Liver (tissue), 8 donors: ENCODE measurements at regions not wholly inside any gene's neighbourhood (a gene's known extent, or its start where the extent isn't known, plus 50 kb on each side); places are given as distances from the start of the nearest gene placed in this dataset.

ENCODE experiments used
- DNase-seq: peaks from one replicate; pipeline ENCODE4 v3.0.0-alpha.2; 2017; ENCODE audit warnings: low spot score
- H3K27ac ChIP-seq, 2 donors: one replicate each; pipeline ENCODE4 v1.7.0; 2013; ENCODE audit warnings: inconsistent platforms in 2 of 2, low read length in 2 of 2, control low read depth in 1 of 2, low read depth in 1 of 2, mild to moderate bottlenecking in 1 of 2
- H3K27me3 ChIP-seq, 4 donors: one replicate each; pipeline versions ENCODE4 v1.6.1 to v1.7.0; 2013; ENCODE audit warnings: low read length in 3 of 4, inconsistent platforms in 1 of 4, mild to moderate bottlenecking in 1 of 4, moderate library complexity in 1 of 4; ENCODE audit not compliant: control insufficient read depth in 4 of 4, insufficient read depth in 4 of 4
- H3K36me3 ChIP-seq, 4 donors: one replicate each; pipeline versions ENCODE4 v1.6.1 to v1.7.0; 2013; ENCODE audit warnings: low read length in 3 of 4, mild to moderate bottlenecking in 3 of 4, low read depth in 1 of 4, moderate library complexity in 1 of 4; ENCODE audit not compliant: control insufficient read depth in 4 of 4, insufficient read depth in 3 of 4
- H3K4me1 ChIP-seq, 4 donors: one replicate each; pipeline versions ENCODE4 v1.6.1 to v1.7.0; 2013; ENCODE audit warnings: low read length in 3 of 4, mild to moderate bottlenecking in 3 of 4, moderate library complexity in 1 of 4; ENCODE audit not compliant: control insufficient read depth in 4 of 4, insufficient read depth in 4 of 4
- H3K4me3 ChIP-seq, 3 donors: one replicate each; pipeline versions ENCODE4 v1.6.1 to v1.7.0; 2013; ENCODE audit warnings: low read length in 3 of 3, control low read depth in 1 of 3, low read depth in 1 of 3, mild to moderate bottlenecking in 1 of 3
- H3K9ac ChIP-seq, 2 donors: one replicate each; pipeline ENCODE4 v1.7.0; 2013; ENCODE audit warnings: low read length in 2 of 2, mild to moderate bottlenecking in 2 of 2, moderate library complexity in 2 of 2, control low read depth in 1 of 2, low read depth in 1 of 2
- H3K9me3 ChIP-seq, 4 donors: one replicate each; pipeline versions ENCODE4 v1.6.1 to v1.7.0; 2013; ENCODE audit warnings: low read length in 3 of 4; ENCODE audit not compliant: control insufficient read depth in 4 of 4
- EGR1 ChIP-seq, 2 donors: IDR thresholded peaks; 2 replicates each; pipeline ENCODE4 v1.6.1; 2016 to 2018; ENCODE audit warnings: antibody characterized with exemption in 2 of 2, low read depth in 2 of 2
- FOXA1 ChIP-seq: IDR thresholded peaks from 2 replicates; pipeline ENCODE4 v1.6.1; 2016; ENCODE audit warnings: antibody characterized with exemption
- FOXA2 ChIP-seq: IDR thresholded peaks from 2 replicates; pipeline ENCODE4 v1.6.1; 2016; ENCODE audit warnings: antibody characterized with exemption
- HNF4G ChIP-seq: IDR thresholded peaks from 2 replicates; pipeline ENCODE4 v1.6.1; 2016; ENCODE audit warnings: antibody characterized with exemption
- JUND ChIP-seq, 2 donors: IDR thresholded peaks; 2 replicates each; pipeline ENCODE4 v1.6.1; 2016; ENCODE audit warnings: antibody characterized with exemption in 2 of 2
- RAD21 ChIP-seq, 2 donors: IDR thresholded peaks; 2 replicates each; pipeline ENCODE4 v1.6.1; 2016; ENCODE audit warnings: antibody characterized with exemption in 2 of 2, mild to moderate bottlenecking in 2 of 2
- RXRA ChIP-seq, 2 donors: IDR thresholded peaks; 2 replicates each; pipeline ENCODE4 v1.6.1; 2017 to 2018; ENCODE audit warnings: antibody characterized with exemption in 2 of 2, mild to moderate bottlenecking in 1 of 2
- SP1 ChIP-seq: IDR thresholded peaks from 2 replicates; pipeline ENCODE4 v1.6.1; 2018; ENCODE audit warnings: antibody characterized with exemption, mild to moderate bottlenecking
- TAF1 ChIP-seq: conservative IDR thresholded peaks from 2 replicates; pipeline ENCODE4 v1.6.1; 2016; ENCODE audit warnings: antibody characterized with exemption, mild to moderate bottlenecking
- YY1 ChIP-seq: IDR thresholded peaks from 2 replicates; pipeline ENCODE4 v1.6.1; 2016; ENCODE audit warnings: antibody characterized with exemption, mild to moderate bottlenecking
- WGBS: extraction: QIAGEN DNeasy Blood & Tissue Kit; methylation state at CpG from one replicate; pipeline ENCODE4 v1.1.7; 2013; 5-methylcytosine and 5-hydroxymethylcytosine counted together
- TF ChIP-seq, protein P1 (sequence below): fragments of 150-350 bp; IDR thresholded peaks from 2 replicates; pipeline ENCODE4 v1.5.1; 2017; ENCODE audit warnings: improper control_type of control experiment, low read depth, low read length; ENCODE audit not compliant: missing input control
- TF ChIP-seq, protein P2 (sequence below): IDR thresholded peaks from 2 replicates; pipeline ENCODE4 v1.6.1; 2016; ENCODE audit warnings: antibody characterized with exemption, mild to moderate bottlenecking
- TF ChIP-seq, protein P3 (sequence below): IDR thresholded peaks from 2 replicates; pipeline ENCODE4 v1.6.1; 2016; ENCODE audit warnings: antibody characterized with exemption
- donor health status: healthy.
- donor health status: healthy.
- donor health status: healthy.
- donor health status: healthy.
- donor health status: healthy.

DNA sequence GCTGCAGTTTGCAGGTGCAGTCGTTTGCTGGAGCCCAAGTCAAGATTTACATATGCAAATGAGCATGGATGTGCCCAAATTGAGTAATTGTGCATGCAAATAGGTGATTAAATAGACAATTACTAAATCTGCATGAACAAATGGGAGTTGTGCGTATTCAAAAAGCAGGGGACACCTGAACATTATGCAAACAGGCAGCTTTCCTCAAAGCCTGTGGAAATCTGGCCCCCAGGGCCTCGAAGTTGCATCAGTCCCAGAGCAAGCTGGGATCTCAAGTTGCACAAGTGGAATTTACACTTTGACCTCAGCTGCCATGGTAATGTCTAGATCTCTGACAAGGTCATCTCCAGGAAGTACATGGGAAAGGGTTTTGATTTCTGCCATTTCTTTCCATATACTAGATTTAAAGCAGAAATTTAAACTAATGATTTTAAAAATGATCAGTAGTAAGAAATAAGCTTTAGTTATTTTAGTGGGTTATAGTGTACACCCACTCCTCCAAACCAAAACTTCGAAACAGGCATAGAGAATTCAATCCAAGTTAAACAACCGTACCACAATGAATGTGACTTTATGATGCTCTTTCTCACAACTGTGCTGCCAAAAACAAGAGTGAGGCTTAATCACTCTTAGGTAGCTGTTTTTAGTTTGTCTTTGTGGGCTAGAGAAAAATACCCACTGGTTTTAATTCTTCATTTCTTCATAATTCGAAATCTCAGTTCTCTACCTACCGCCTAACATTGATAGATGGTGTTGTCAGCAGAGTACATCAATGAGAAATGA lies 110.7 kb downstream of the RND3 start (continued):
- TF ChIP-seq, protein P1, sequence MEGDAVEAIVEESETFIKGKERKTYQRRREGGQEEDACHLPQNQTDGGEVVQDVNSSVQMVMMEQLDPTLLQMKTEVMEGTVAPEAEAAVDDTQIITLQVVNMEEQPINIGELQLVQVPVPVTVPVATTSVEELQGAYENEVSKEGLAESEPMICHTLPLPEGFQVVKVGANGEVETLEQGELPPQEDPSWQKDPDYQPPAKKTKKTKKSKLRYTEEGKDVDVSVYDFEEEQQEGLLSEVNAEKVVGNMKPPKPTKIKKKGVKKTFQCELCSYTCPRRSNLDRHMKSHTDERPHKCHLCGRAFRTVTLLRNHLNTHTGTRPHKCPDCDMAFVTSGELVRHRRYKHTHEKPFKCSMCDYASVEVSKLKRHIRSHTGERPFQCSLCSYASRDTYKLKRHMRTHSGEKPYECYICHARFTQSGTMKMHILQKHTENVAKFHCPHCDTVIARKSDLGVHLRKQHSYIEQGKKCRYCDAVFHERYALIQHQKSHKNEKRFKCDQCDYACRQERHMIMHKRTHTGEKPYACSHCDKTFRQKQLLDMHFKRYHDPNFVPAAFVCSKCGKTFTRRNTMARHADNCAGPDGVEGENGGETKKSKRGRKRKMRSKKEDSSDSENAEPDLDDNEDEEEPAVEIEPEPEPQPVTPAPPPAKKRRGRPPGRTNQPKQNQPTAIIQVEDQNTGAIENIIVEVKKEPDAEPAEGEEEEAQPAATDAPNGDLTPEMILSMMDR: no peak
- TF ChIP-seq EGR1 (IDR thresholded peaks at IDR 0.05; ENCODE audit: low read depth in 2 of 2) (no peak), TAF1 (no peak), JUND (IDR thresholded peaks at IDR 0.05) (peak; percentile 60 to 73), RXRA (IDR thresholded peaks at IDR 0.05) (peak; percentile 81 to 84), YY1 (peak; percentile 56), SP1 (peak; percentile 78)
- TF ChIP-seq, protein P2, sequence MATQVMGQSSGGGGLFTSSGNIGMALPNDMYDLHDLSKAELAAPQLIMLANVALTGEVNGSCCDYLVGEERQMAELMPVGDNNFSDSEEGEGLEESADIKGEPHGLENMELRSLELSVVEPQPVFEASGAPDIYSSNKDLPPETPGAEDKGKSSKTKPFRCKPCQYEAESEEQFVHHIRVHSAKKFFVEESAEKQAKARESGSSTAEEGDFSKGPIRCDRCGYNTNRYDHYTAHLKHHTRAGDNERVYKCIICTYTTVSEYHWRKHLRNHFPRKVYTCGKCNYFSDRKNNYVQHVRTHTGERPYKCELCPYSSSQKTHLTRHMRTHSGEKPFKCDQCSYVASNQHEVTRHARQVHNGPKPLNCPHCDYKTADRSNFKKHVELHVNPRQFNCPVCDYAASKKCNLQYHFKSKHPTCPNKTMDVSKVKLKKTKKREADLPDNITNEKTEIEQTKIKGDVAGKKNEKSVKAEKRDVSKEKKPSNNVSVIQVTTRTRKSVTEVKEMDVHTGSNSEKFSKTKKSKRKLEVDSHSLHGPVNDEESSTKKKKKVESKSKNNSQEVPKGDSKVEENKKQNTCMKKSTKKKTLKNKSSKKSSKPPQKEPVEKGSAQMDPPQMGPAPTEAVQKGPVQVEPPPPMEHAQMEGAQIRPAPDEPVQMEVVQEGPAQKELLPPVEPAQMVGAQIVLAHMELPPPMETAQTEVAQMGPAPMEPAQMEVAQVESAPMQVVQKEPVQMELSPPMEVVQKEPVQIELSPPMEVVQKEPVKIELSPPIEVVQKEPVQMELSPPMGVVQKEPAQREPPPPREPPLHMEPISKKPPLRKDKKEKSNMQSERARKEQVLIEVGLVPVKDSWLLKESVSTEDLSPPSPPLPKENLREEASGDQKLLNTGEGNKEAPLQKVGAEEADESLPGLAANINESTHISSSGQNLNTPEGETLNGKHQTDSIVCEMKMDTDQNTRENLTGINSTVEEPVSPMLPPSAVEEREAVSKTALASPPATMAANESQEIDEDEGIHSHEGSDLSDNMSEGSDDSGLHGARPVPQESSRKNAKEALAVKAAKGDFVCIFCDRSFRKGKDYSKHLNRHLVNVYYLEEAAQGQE: no peak

DNA sequence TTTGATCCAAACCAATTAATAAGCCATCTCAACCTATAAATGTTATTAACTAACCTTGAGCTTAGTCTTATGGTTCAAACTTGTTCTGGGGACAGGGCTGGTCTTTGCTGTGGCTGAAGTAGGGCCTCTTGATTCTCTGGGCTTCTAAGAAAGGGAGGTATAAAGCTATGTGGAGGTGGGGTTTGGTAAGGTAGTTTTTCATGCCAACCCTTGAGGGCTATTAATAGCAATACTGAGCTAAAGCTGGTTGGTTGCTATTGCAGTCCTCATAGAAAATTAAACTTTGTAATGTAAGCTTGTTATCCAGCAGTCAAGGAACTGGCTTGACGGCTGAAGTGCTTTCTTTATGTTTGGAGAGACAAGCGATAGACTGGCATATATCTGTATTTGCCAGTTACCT lies 112.1 kb downstream of the RND3 start:
- H3K27ac ChIP-seq: no peak overlapping the region
- no peaks in the 10 kb centered on the region for H3K36me3 ChIP-seq
- H3K9ac ChIP-seq: no peak overlapping the region
- 95% methylated on average over 2 of the region's 2 CpGs for WGBS
- peaks cover 2 to 22% (median 17%) of the 10 kb centered on the region in 4 donors for H3K4me1 ChIP-seq
- DNase-seq: no peak
- H3K4me3 ChIP-seq: no peak overlapping the region
- H3K27me3 ChIP-seq: no peaks in the 10 kb centered on the region
- no peaks in the 10 kb centered on the region for H3K9me3 ChIP-seq
- TF ChIP-seq SP1 (no peak), HNF4G (no peak), FOXA2 (no peak), JUND (IDR thresholded peaks at IDR 0.05) (no peak), RAD21 (IDR thresholded peaks at IDR 0.05) (no peak), RXRA (IDR thresholded peaks at IDR 0.05) (no peak), FOXA1 (no peak), TAF1 (no peak)
- TF ChIP-seq, protein P3, sequence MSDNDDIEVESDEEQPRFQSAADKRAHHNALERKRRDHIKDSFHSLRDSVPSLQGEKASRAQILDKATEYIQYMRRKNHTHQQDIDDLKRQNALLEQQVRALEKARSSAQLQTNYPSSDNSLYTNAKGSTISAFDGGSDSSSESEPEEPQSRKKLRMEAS: no peak
- TF ChIP-seq, protein P1: no peak
